ENCODE measurements at regions not wholly inside any gene's neighbourhood (a gene's known extent, or its start where the extent isn't known, plus 50 kb on each side); places are given as distances from the start of the nearest gene placed in this dataset.
A peak's percentile ranks its signal among the peaks of the same experiment; 100 is the strongest.

DNA sequence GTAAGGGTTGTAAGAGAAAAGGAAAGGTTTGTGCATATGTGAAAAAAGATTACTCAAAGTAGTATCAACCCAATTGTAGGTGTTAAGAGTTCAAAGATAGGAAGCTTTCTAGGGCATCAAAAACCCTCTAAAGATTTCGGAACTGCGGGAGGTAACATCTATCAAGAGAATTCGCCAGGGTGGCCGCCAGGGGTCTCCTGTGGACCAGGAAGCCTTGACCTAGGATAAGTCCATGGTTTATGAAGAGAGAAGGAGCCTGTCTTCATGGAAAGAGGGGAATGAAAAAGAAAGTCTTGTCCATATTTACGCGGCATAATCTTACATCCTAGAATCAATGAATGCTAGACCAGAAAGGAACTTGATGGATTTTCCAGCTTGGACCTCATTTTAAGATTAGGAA is 140.7 kb upstream of the CALCR start:
- H3K4me2 ChIP-seq (ENCODE audit: insufficient read depth, insufficient read length, low read length) = no peak overlapping the region
- H4K8ac ChIP-seq (replicated peaks; ENCODE audit: insufficient read length, low read depth, low read length) = no peak overlapping the region
- no peaks in the 10 kb centered on the region for H3K79me1 ChIP-seq (ENCODE audit: insufficient read depth, low read depth, low read length, poor library complexity, severe bottlenecking)
- H3K4me1 Mint-ChIP-seq = no peaks in the 10 kb centered on the region
- no peaks in the 10 kb centered on the region for H4K20me1 ChIP-seq (ENCODE audit: control insufficient read depth, insufficient read depth, insufficient read length)
- H4K91ac ChIP-seq (ENCODE audit: insufficient read length, low read depth, low read length) = no peak overlapping the region
- H2AFZ ChIP-seq (ENCODE audit: low read length) = no peak overlapping the region
- no peak overlapping the region for H3T11ph ChIP-seq (ENCODE audit: low read length)
- H3K56ac ChIP-seq (ENCODE audit: insufficient read length, low read depth, low read length) = no peak overlapping the region
- TF ChIP-seq, protein P1, sequence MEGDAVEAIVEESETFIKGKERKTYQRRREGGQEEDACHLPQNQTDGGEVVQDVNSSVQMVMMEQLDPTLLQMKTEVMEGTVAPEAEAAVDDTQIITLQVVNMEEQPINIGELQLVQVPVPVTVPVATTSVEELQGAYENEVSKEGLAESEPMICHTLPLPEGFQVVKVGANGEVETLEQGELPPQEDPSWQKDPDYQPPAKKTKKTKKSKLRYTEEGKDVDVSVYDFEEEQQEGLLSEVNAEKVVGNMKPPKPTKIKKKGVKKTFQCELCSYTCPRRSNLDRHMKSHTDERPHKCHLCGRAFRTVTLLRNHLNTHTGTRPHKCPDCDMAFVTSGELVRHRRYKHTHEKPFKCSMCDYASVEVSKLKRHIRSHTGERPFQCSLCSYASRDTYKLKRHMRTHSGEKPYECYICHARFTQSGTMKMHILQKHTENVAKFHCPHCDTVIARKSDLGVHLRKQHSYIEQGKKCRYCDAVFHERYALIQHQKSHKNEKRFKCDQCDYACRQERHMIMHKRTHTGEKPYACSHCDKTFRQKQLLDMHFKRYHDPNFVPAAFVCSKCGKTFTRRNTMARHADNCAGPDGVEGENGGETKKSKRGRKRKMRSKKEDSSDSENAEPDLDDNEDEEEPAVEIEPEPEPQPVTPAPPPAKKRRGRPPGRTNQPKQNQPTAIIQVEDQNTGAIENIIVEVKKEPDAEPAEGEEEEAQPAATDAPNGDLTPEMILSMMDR (conservative IDR thresholded peaks at IDR 0.05) = peak; percentile 88
- no peak overlapping the region for H3K18ac ChIP-seq (ENCODE audit: insufficient read length, low read depth, low read length)
- H2BK5ac ChIP-seq (ENCODE audit: insufficient read length, low read length) = no peak overlapping the region
- peak; percentile 72 for DNase-seq
- no peak overlapping the region for H2BK12ac ChIP-seq (ENCODE audit: insufficient read length, low read depth, low read length)
- no peak overlapping the region for H2BK20ac ChIP-seq (ENCODE audit: low read depth, low read length, poor library complexity, severe bottlenecking)
- H2AK5ac ChIP-seq (ENCODE audit: insufficient read length, low read length) = no peak overlapping the region
- no peak overlapping the region for H3K27ac Mint-ChIP-seq
- no peaks in the 10 kb centered on the region for H3K23me2 ChIP-seq (ENCODE audit: insufficient read length, low read depth, low read length, poor library complexity, severe bottlenecking)
- no peaks in the 10 kb centered on the region for H3K27me3 ChIP-seq (ENCODE audit: insufficient read depth, low read length)
- H3K9me3 ChIP-seq (ENCODE audit: control insufficient read depth, low read depth, low read length) = no peaks in the 10 kb centered on the region
- no peak overlapping the region for H3K27ac ChIP-seq (ENCODE audit: insufficient read length, low read depth, low read length)
- WGBS (ENCODE audit: extremely low coverage, insufficient read length, low lambda C conversion rate) = no CpG with 5 or more reads among the region's 6 CpGs
- H4K5ac ChIP-seq (ENCODE audit: insufficient read length, low read depth, low read length) = no peak overlapping the region
- no peaks in the 10 kb centered on the region for H3K9me3 Mint-ChIP-seq
- H3K4me3 Mint-ChIP-seq = no peak overlapping the region
- H3K27me3 Mint-ChIP-seq (ENCODE audit: low read depth) = no peaks in the 10 kb centered on the region
- H3K4me1 ChIP-seq (ENCODE audit: insufficient read depth, low read length) = no peaks in the 10 kb centered on the region
- H3K23ac ChIP-seq (ENCODE audit: insufficient read length, low read depth, low read length) = no peak overlapping the region
- no peak overlapping the region for H3K14ac ChIP-seq (ENCODE audit: insufficient read depth, low read length)
- H2BK120ac ChIP-seq (ENCODE audit: low read depth, low read length, poor library complexity, severe bottlenecking) = no peak overlapping the region
- H3K79me2 ChIP-seq (ENCODE audit: insufficient read depth, low read length) = no peaks in the 10 kb centered on the region
- H3K9ac ChIP-seq (ENCODE audit: extremely low read depth, insufficient read length, low read length) = no peak overlapping the region
- no peak overlapping the region for H2BK15ac ChIP-seq (ENCODE audit: low read depth, low read length)
- H3K4ac ChIP-seq (ENCODE audit: low read depth, low read length) = no peak overlapping the region
- no peaks in the 10 kb centered on the region for H3K36me3 Mint-ChIP-seq (ENCODE audit: insufficient read depth in 1 of 3, low read depth in 3 of 3)

All from H9 (cell line).